Retinal pigment epithelial cell (primary cell): ENCODE measurements at regions not wholly inside any gene's neighbourhood (a gene's known extent, or its start where the extent isn't known, plus 50 kb on each side); places are given as distances from the start of the nearest gene placed in this dataset.

Experiments
- DNase-seq: peaks from one replicate; pipeline ENCODE4 v3.0.0-alpha.2; 2010; ENCODE audit warnings: low read depth
- H3K4me3 ChIP-seq: 2 replicates; pipeline ENCODE4 v1.5.1; 2011; ENCODE audit warnings: mild to moderate bottlenecking, low read length, control low read depth, moderate library complexity
- CTCF ChIP-seq: conservative IDR thresholded peaks from 2 replicates; pipeline ENCODE4 v1.5.1; 2011; ENCODE audit warnings: low read depth, low read length, control low read depth, inconsistent platforms

GRCh38 chr3:106323586-106323985 lies 454.8 kb upstream of the CBLB start:
- DNase-seq: no peak
- TF ChIP-seq CTCF: no peak
- no peak overlapping the region for H3K4me3 ChIP-seq

- TF ChIP-seq CTCF: no peak
- H3K4me3 ChIP-seq: no peak overlapping the region
- DNase-seq: no peak
Measured at GRCh38 chr3:106326941-106327695, 458.3 kb upstream of the CBLB start.

DNA sequence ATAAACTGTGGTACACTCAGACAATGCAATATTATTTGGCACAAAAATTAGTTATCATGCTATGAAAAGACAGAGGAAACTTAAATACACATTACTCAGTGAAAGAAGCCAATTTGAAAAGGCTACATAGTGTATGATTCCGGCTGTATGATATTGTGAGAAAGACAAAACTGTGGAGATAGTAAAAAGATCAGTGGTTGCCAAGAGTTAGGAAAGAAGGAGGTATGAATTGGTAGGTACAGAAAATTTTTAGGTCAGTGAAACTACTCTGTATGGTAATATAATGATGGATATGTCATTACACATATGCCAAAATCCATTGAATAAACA lies 458.8 kb upstream of the CBLB start:
- no peak for TF ChIP-seq CTCF
- no peak overlapping the region for H3K4me3 ChIP-seq
- DNase-seq: no peak

DNA sequence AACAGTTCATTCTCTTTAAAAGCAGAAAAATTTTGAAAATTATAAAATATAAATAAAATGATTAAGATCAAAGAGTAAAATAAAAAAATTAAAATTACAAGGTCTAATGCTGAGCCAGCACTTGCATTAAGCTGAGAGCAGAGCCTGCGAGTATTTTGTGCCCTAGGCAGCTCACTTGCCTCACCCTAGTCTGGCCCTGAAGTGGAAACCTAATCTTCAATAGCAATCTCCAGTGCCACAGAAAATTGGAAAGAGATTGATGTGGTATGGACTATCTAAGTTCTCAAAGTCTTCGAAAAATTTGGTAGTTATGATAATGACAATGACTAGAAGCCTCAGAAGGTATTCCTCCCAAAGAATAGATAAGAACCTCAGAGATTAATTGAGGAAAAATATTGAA lies 459.4 kb upstream of the CBLB start:
- no peak for TF ChIP-seq CTCF
- no peak for DNase-seq
- no peak overlapping the region for H3K4me3 ChIP-seq

DNA sequence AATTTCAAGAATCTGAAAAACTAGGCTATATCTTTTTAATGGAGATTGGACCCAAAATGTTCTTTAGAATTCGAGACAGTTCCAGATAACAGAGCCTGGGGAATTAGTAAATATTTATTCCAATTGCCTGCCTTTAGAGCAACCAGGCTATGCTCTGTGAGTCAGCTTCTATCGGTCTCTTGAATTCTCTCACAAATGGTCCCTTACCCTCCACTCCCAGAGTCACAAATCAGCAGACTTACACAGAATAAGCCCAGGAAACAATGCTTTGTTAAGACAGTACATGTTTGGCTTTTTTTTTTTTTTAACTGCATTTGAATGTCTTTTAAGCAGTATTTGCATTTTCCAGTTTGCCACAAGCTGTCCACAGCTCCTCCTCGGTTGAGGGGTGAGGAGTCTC lies 460.7 kb upstream of the CBLB start:
- DNase-seq: no peak
- no peak overlapping the region for H3K4me3 ChIP-seq
- TF ChIP-seq CTCF: no peak

DNA sequence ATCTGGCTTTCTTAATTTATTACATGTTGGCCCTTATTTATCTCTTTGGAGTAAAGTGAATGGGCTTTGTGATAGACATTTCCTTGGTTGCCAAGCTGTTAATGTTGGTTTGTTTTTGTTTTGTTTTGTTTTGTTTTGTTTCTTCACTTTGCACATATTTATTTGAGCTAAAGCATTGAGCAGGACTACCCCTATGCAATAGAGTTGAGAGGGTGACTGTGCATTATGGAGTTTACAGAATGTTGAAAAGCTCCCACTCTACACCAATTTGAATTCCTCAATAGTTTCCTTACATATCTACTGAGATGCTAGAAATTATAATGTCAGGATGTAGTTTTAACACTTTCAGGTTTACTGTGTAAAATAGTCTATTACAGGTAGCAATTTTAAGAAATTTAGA lies 462.8 kb upstream of the CBLB start:
- H3K4me3 ChIP-seq: no peak overlapping the region
- DNase-seq: no peak
- no peak for TF ChIP-seq CTCF

DNA sequence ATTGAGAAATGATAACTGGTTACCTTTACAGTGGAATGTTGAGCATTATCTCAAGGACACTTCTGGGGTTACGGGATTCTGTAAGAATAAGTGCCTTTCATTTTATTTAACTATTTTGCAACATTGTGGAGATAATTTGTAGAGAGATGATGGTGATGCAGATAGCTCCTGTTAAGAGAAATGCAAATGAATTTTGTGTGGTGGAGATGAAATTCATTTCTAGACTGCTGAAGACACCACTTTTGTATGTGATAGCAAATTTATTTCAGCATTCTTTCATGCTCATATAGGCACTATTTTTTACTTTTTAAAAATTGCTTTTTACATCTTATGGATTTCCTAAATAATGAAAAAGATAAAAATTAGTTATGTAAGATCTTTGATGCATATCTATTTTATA lies 463.3 kb upstream of the CBLB start:
- TF ChIP-seq CTCF: no peak
- DNase-seq: no peak

More for the DNA sequence above, 463.3 kb upstream of the CBLB start:
- no peak overlapping the region for H3K4me3 ChIP-seq
